ENCODE measurements at regions not wholly inside any gene's neighbourhood (a gene's known extent, or its start where the extent isn't known, plus 50 kb on each side); places are given as distances from the start of the nearest gene placed in this dataset.
A peak's percentile ranks its signal among the peaks of the same experiment; 100 is the strongest.

- Histone ChIP-seq H3K4me1 (ENCODE audit: low read depth) (no peaks in the 10 kb centered on the region), H3K9me3 (no peaks in the 10 kb centered on the region), H3K36me3 (ENCODE audit: low read depth) (no peaks in the 10 kb centered on the region), H3K4me3 (no peak overlapping the region)
- intact Hi-C loops (cut with DNase I, micrococcal nuclease): no loop called here
- TF ChIP-seq CTCF (IDR thresholded peaks at IDR 0.05): no peak
- DNase-seq: no peak
- no peak for ATAC-seq
These were observed 175.7 kb downstream of the FAM43A start for GRCh38 chr3:194861375-194861774.

- no peak overlapping the region for H3K4me3 ChIP-seq
- ATAC-seq (no peak), DNase-seq (no peak)
- no peaks in the 10 kb centered on the region for H3K36me3 ChIP-seq (ENCODE audit: low read depth)
- no peaks in the 10 kb centered on the region for H3K9me3 ChIP-seq
- intact Hi-C loops (cut with DNase I, micrococcal nuclease): no loop called here
- peaks cover 17% of the 10 kb centered on the region for H3K4me1 ChIP-seq (ENCODE audit: low read depth)
- TF ChIP-seq CTCF (IDR thresholded peaks at IDR 0.05): no peak
These were observed 179.4 kb downstream of the FAM43A start for GRCh38 chr3:194865061-194865460.

- ATAC-seq: no peak
- no peak for TF ChIP-seq CTCF (IDR thresholded peaks at IDR 0.05)
- DNase-seq: no peak
- H3K9me3 ChIP-seq: no peaks in the 10 kb centered on the region
- no peaks in the 10 kb centered on the region for H3K36me3 ChIP-seq (ENCODE audit: low read depth)
- peaks cover 23% of the 10 kb centered on the region for H3K4me1 ChIP-seq (ENCODE audit: low read depth)
- no peak overlapping the region for H3K4me3 ChIP-seq
- intact Hi-C loops (cut with DNase I, micrococcal nuclease): no loop called here
These were observed 179.9 kb downstream of the FAM43A start for GRCh38 chr3:194865615-194866014.

GRCh38 chr3:194866236-194866635 lies 180.6 kb downstream of the FAM43A start:
- TF ChIP-seq CTCF (IDR thresholded peaks at IDR 0.05): no peak
- Histone ChIP-seq H3K36me3 (ENCODE audit: low read depth) (no peaks in the 10 kb centered on the region), H3K4me3 (no peak overlapping the region), H3K4me1 (ENCODE audit: low read depth) (peaks cover 29% of the 10 kb centered on the region), H3K9me3 (no peaks in the 10 kb centered on the region)
- DNase-seq: no peak
- intact Hi-C loops (cut with DNase I, micrococcal nuclease): no loop called here
- no peak for ATAC-seq

- Histone ChIP-seq H3K36me3 (ENCODE audit: low read depth) (no peaks in the 10 kb centered on the region), H3K9me3 (no peaks in the 10 kb centered on the region), H3K4me3 (no peak overlapping the region), H3K4me1 (ENCODE audit: low read depth) (peaks cover 39% of the 10 kb centered on the region)
- TF ChIP-seq CTCF (IDR thresholded peaks at IDR 0.05): no peak
- ATAC-seq (peak; percentile 46), DNase-seq (peak in 2 of 3 donors; percentile 64 to 68)
- intact Hi-C loops (cut with DNase I, micrococcal nuclease): no loop called here
These were observed 181.7 kb downstream of the FAM43A start for GRCh38 chr3:194867270-194867983.

- Histone ChIP-seq H3K4me1 (ENCODE audit: low read depth) (peaks cover 53% of the 10 kb centered on the region), H3K36me3 (ENCODE audit: low read depth) (no peaks in the 10 kb centered on the region), H3K4me3 (no peak overlapping the region), H3K9me3 (no peaks in the 10 kb centered on the region)
- no peak for TF ChIP-seq CTCF (IDR thresholded peaks at IDR 0.05)
- ATAC-seq: no peak
- intact Hi-C loops (cut with DNase I, micrococcal nuclease): no loop called here
- DNase-seq: no peak
These were observed 183.1 kb downstream of the FAM43A start for GRCh38 chr3:194868831-194869230.
